GM12892 (cell line): ENCODE measurements at regions not wholly inside any gene's neighbourhood (a gene's known extent, or its start where the extent isn't known, plus 50 kb on each side); places are given as distances from the start of the nearest gene placed in this dataset.

ENCODE experiments used
- POLR2A ChIP-seq: IDR thresholded peaks from 2 replicates; pipeline ENCODE4 v1.6.1; 2011; ENCODE audit warnings: low read depth, low read length, control low read depth
- POLR2AphosphoS5 ChIP-seq: IDR thresholded peaks from 2 replicates; pipeline ENCODE4 v1.6.1; 2011; ENCODE audit warnings: low read depth, low read length, control low read depth

DNA sequence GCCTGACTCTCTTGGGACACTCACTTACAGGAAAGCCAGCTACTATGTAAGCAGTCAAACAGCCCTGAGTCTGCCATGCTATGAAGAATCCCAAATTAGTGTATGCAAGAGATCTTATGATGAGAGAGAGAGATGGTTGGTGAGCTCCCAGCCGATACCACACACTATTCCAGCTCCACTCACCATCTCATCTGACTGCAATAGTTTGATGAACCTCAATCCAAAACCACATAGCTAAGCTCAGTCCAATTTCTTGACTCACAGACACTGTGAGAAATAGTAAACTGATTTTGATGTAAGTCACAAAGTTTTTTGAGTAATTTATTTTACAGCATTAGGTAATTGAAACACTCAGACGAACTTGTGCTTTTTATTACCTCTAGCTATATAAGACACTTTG, 441.4 kb downstream of the COL12A1 start:
- TF ChIP-seq POLR2AphosphoS5 (no peak), POLR2A (no peak)
